H1 (cell line): ENCODE measurements at regions not wholly inside any gene's neighbourhood (a gene's known extent, or its start where the extent isn't known, plus 50 kb on each side); places are given as distances from the start of the nearest gene placed in this dataset.

Source experiments
- HDAC2 ChIP-seq, 2 experiments: fragments of 300-600 bp in 1 of 2; sonication (generic) in 1 of 2; IDR thresholded peaks; 2 replicates each; pipeline ENCODE4 v1.6.1; 2011 to 2012; ENCODE audit warnings: low read depth in 2 of 2, low read length in 2 of 2, mild to moderate bottlenecking in 2 of 2, moderate library complexity in 2 of 2, borderline replicate concordance in 1 of 2, inconsistent platforms in 1 of 2
- POLR2AphosphoS5 ChIP-seq: IDR thresholded peaks from 2 replicates; pipeline ENCODE4 v1.6.1; 2011; ENCODE audit warnings: low read depth, low read length

- no peak for TF ChIP-seq HDAC2 (IDR thresholded peaks at IDR 0.05; ENCODE audit: borderline replicate concordance in 1 of 2, low read depth in 2 of 2, low read length in 2 of 2)
- TF ChIP-seq POLR2AphosphoS5: no peak
These were observed 113.0 kb downstream of the CTTN start for GRCh38 chr11:70511345-70511744.
